ENCODE measurements at regions not wholly inside any gene's neighbourhood (a gene's known extent, or its start where the extent isn't known, plus 50 kb on each side); places are given as distances from the start of the nearest gene placed in this dataset.
"Not testable (repeated sequence)": the region's sequence is repeated elsewhere in the genome, so short reads cannot be mapped to it uniquely, and the experiment has no call there.

- Mint-ChIP-seq H3K27me3 (ENCODE audit: insufficient read depth) (no peaks in the 10 kb centered on the region), H3K9me3 (peaks cover 39% of the 10 kb centered on the region), H3K27ac (no peak overlapping the region), H3K4me1 (ENCODE audit: low read depth) (no peaks in the 10 kb centered on the region), H3K36me3 (ENCODE audit: low read depth) (no peaks in the 10 kb centered on the region), H3K4me3 (no peak overlapping the region)
- no peak for DNase-seq
- no peak; the same call in 1 of the 2 replicates for TF ChIP-seq CTCF (IDR thresholded peaks at IDR 0.05)
Measured at GRCh38 chr14:106694638-106695393, 1168.4 kb downstream of the TMEM121 start.

DNA sequence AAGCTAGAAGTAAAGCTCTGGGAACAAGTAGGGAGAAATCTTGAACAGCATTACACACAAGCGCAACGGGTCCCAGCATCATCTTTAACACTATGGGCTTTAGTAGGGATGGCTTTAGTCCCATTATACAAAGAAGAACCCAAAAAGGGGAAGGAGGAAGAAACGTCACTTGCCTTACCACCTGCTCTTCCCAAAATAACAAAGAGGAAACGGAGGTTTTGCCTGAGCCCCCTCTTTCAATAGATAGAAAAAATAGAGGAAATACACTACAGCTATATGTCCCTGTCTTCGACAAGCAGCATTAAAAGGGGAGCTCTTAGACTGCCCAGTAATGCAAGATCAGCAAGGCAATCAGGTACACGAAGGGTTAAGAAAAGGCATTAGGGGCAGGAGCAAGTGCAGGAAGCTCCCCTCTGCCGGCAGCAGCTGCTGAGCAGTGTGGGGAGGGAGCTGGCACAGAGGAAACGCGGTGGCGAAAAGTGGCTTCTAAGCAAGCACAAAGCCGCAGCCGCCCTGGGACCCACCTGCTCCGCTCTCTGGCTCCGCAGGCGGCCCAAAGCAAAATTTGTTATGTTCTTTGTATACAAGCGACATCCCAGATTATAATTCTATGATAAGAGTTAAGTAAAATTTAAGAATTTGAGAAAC, 1172.4 kb downstream of the TMEM121 start:
- H3K4me1 Mint-ChIP-seq (ENCODE audit: low read depth); H3K4me3 Mint-ChIP-seq; H3K27me3 Mint-ChIP-seq (ENCODE audit: insufficient read depth); H3K36me3 Mint-ChIP-seq (ENCODE audit: low read depth); H3K27ac Mint-ChIP-seq; DNase-seq: not testable (repeated sequence)
- H3K9me3 Mint-ChIP-seq, result peaks cover 20% of the 10 kb centered on the region

DNA sequence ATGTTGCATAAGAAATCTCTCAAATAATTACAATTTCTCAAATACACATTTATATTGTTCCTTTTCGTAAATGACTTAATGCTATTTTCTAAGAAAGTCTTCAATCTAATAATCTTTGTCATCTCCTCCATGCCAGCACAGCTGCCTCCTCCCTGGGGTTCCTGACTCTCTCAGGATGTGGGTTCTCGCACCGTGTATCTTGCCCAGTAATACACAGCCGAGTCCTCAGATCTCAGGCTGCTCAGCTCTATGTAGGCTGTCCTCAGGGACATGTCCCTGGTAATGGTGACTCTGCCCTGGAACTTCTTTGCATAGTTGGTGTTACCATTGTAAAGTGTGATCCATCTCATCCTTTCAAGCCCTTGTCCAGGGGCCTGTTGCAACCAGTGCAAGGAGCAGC, 1177.3 kb downstream of the TMEM121 start:
- not testable (repeated sequence) for H3K4me1 Mint-ChIP-seq (ENCODE audit: low read depth); DNase-seq; H3K9me3 Mint-ChIP-seq; H3K36me3 Mint-ChIP-seq (ENCODE audit: low read depth); H3K4me3 Mint-ChIP-seq; H3K27ac Mint-ChIP-seq; H3K27me3 Mint-ChIP-seq (ENCODE audit: insufficient read depth)

GRCh38 chr14:106706488-106706887, 1180.1 kb downstream of the TMEM121 start:
- not testable (repeated sequence) for H3K4me3 Mint-ChIP-seq; DNase-seq; H3K27me3 Mint-ChIP-seq (ENCODE audit: insufficient read depth); H3K27ac Mint-ChIP-seq; H3K9me3 Mint-ChIP-seq; H3K36me3 Mint-ChIP-seq (ENCODE audit: low read depth); H3K4me1 Mint-ChIP-seq (ENCODE audit: low read depth)

DNA sequence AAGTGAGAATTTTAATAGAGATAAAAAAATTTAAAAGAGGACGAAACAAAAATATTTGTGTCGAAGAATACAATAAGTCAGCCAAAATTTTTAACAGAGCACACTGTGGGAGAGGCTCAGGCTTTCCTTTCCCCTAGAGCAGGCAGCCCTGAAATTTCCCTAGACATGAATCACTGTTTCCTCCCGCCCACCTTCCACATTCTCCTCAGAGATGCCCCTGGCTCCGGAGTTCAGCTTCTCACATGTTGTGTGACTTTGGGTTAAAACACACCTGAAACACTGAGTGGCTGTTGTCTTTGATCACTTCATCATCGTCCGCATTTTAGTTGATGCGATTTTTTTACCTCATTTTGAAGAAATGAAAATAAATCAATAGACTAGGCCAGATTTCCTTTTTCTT, 1183.8 kb downstream of the TMEM121 start:
- not testable (repeated sequence) for H3K9me3 Mint-ChIP-seq; DNase-seq; H3K36me3 Mint-ChIP-seq (ENCODE audit: low read depth); H3K4me3 Mint-ChIP-seq; H3K27ac Mint-ChIP-seq; H3K27me3 Mint-ChIP-seq (ENCODE audit: insufficient read depth); H3K4me1 Mint-ChIP-seq (ENCODE audit: low read depth)

DNA sequence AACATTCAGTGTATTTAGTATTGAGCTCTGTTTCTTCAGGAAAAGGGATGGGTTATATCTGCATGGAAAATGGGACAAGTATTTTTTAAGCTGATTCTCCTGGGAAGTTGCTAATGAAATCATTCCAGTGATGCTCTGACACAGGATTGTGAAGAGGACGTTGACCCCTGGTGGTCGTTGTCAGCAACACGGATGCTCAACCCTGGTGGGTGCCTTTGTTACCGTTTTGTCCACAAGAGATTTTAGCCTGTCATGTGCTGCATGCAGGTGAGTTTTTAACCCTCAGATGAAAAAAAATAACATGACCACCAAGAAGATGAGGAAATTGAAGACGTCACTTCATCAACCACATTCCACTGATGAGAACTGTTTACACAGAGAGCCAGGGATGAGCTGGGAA, 1186.1 kb downstream of the TMEM121 start:
- not testable (repeated sequence) for H3K9me3 Mint-ChIP-seq; DNase-seq; H3K4me3 Mint-ChIP-seq; H3K27me3 Mint-ChIP-seq (ENCODE audit: insufficient read depth); H3K36me3 Mint-ChIP-seq (ENCODE audit: low read depth); H3K4me1 Mint-ChIP-seq (ENCODE audit: low read depth); H3K27ac Mint-ChIP-seq

DNA sequence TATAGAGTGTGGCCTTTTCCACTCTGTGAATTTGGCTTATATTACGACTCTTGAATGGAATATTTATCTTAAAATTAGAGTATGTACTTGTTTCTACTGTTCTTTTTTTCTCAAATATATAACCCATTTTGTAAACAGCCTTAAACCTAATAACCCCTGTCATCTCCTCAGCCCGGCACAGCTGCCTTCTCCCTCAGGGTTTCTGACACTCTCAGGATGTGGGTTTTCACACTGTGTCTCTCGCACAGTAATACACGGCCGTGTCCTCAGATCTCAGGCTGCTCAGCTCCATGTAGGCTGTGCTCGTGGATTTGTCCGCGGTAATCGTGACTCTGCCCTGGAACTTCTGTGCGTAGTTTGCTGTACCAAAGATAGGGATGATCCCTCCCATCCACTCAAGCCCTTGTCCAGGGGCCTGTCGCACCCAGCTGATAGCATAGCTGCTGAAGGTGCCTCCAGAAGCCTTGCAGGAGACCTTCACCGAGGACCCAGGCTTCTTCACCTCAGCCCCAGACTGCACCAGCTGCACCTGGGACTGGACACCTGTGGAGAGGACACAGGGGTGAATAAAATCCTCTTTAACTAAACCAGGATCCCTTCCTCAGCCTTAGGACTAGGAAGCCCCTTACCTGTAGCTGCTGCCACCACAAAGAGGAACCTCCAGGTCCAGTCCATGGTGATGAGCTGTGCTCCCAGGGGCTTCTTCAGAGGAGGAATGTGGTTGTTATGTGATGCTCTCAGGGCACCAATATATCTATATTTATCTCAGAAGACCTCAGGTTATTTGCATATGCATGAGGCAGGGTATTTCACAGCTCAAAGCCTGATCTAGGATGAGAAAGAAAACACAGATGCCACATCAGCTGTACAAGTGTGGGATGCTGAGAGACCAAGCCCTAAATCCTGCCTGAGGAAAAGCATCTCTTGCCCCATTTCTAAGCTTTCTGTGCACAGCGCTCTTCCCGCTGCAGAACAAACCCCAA, 1188.4 kb downstream of the TMEM121 start:
- H3K36me3 Mint-ChIP-seq (ENCODE audit: low read depth); H3K4me1 Mint-ChIP-seq (ENCODE audit: low read depth); H3K4me3 Mint-ChIP-seq; H3K27me3 Mint-ChIP-seq (ENCODE audit: insufficient read depth); H3K27ac Mint-ChIP-seq; H3K9me3 Mint-ChIP-seq; DNase-seq: not testable (repeated sequence)

GRCh38 chr14:106717544-106717943, 1191.2 kb downstream of the TMEM121 start:
- DNase-seq; H3K27me3 Mint-ChIP-seq (ENCODE audit: insufficient read depth); H3K9me3 Mint-ChIP-seq; H3K27ac Mint-ChIP-seq; H3K4me3 Mint-ChIP-seq; H3K4me1 Mint-ChIP-seq (ENCODE audit: low read depth); H3K36me3 Mint-ChIP-seq (ENCODE audit: low read depth): not testable (repeated sequence)
- peak; percentile 52 for TF ChIP-seq CTCF (IDR thresholded peaks at IDR 0.05)

- H3K27me3 Mint-ChIP-seq (ENCODE audit: insufficient read depth); H3K4me3 Mint-ChIP-seq; H3K36me3 Mint-ChIP-seq (ENCODE audit: low read depth); H3K9me3 Mint-ChIP-seq; H3K4me1 Mint-ChIP-seq (ENCODE audit: low read depth); DNase-seq; H3K27ac Mint-ChIP-seq: not testable (repeated sequence)
Measured at GRCh38 chr14:106719880-106720279, 1193.5 kb downstream of the TMEM121 start.

DNA sequence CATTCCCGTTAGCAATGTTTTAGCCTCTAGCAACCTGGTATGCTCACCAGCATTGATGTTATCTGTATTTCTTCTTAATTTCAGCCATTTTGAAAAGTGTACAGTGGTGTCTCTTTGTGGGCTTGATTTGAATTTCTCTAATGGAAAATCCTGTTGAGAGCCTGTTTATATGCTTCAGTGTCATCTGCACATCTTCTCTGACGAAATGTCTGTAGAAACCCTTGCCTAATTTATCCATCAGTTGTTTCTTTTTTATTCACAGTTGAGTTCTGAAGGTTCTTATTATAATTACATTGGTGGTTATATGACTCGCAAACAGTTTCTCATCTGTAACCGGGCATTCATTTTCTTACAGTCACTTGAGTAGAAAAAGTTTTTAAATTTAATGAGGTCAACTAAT, 1195.5 kb downstream of the TMEM121 start:
- not testable (repeated sequence) for H3K36me3 Mint-ChIP-seq (ENCODE audit: low read depth); DNase-seq; H3K4me3 Mint-ChIP-seq; H3K27me3 Mint-ChIP-seq (ENCODE audit: insufficient read depth); H3K4me1 Mint-ChIP-seq (ENCODE audit: low read depth); H3K27ac Mint-ChIP-seq; H3K9me3 Mint-ChIP-seq

DNA sequence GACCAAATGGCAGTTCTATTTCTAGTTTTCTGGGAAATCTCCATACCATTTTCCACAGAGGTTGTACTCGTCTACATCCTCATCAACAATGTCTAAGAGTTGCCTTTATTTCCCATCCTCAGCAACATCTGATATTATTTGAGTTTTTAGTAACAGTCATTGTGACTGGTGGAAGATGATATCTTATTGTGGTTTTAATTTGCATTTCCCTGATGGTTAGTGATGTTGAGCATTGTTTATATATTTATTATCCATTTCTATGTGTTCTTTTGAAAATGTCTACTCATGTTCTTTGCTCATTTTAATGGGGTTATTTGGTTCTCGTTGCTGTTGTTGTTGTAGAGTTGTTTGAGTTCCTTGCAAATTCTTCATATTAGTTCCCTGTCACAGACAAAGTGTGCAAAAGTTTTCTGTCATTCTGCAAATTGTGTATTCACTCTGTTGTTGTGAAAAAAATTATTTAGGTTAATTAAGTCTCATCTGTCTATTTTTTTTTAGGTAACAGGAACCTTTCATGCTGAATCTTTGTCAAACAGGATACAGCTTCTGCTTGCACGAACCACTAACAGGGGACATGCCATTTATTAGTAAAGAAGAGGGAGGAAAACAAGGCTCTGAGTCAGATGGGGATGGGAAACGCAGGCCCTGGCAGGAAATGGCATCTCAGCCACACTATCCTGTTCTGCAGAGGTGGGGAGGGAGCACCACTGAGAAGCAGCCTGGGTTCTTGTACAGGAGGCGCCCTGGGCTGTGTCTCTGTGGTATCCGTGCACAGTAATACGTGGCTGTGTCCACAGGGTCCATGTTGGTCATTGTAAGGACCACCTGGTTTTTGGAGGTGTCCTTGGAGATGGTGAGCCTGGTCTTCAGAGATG, 1196.7 kb downstream of the TMEM121 start:
- H3K27me3 Mint-ChIP-seq (ENCODE audit: insufficient read depth), result not testable (repeated sequence)

More for the DNA sequence above, 1196.7 kb downstream of the TMEM121 start:
- not testable (repeated sequence) for H3K27ac Mint-ChIP-seq; H3K36me3 Mint-ChIP-seq (ENCODE audit: low read depth); DNase-seq; H3K4me1 Mint-ChIP-seq (ENCODE audit: low read depth); H3K9me3 Mint-ChIP-seq; H3K4me3 Mint-ChIP-seq
